ENCODE measurements at regions not wholly inside any gene's neighbourhood (a gene's known extent, or its start where the extent isn't known, plus 50 kb on each side); places are given as distances from the start of the nearest gene placed in this dataset.

- Histone ChIP-seq H3K27me3 (replicated peaks in 1 of 4; ENCODE audit: control insufficient read depth in 3 of 4, extremely low read depth in 1 of 4, insufficient read depth in 3 of 4, low read length in 3 of 4) (no peaks in the 10 kb centered on the region), H2AFZ (ENCODE audit: low read length) (no peak overlapping the region; the same call in 1 of the 2 replicates), H3K36me3 (ENCODE audit: control insufficient read depth in 2 of 4, insufficient read depth in 4 of 4, low read length in 3 of 4) (no peaks in the 10 kb centered on the region), H3K79me1 (ENCODE audit: low read depth, low read length) (no peaks in the 10 kb centered on the region), H3K56ac (replicated peaks; ENCODE audit: insufficient read length, low read depth, low read length) (no peak overlapping the region), H3K23me2 (ENCODE audit: low read depth, low read length) (no peaks in the 10 kb centered on the region), H3K4me1 (replicated peaks in 1 of 4; ENCODE audit: control insufficient read depth in 3 of 4, insufficient read depth in 4 of 4, low read length in 3 of 4) (no peaks in the 10 kb centered on the region), H4K91ac (replicated peaks; ENCODE audit: insufficient read length, low read length) (no peak overlapping the region), H3K9me3 (ENCODE audit: insufficient read depth in 2 of 2, low read depth in 1 of 2, low read length in 1 of 2) (no peaks in the 10 kb centered on the region), H3K14ac (ENCODE audit: insufficient read length) (no peak overlapping the region), H2BK120ac (replicated peaks; ENCODE audit: low read depth, low read length) (no peak overlapping the region), H3K79me2 (ENCODE audit: control insufficient read depth in 1 of 2, insufficient read depth in 2 of 2, low read length in 2 of 2) (no peaks in the 10 kb centered on the region), H4K8ac (ENCODE audit: extremely low read depth, insufficient read depth, low read length) (0 out of 2 replicates have a peak overlapping the region, but pooled peaks have one; percentile 25), H3K4me3 (ENCODE audit: extremely low read depth in 1 of 4, insufficient read depth in 2 of 4, low read depth in 3 of 4, low read length in 4 of 4) (no peak overlapping the region), H2AK5ac (ENCODE audit: low read depth, low read length) (no peak overlapping the region), H2BK5ac (ENCODE audit: low read depth, low read length) (no peak overlapping the region), H3K18ac (ENCODE audit: extremely low read depth, low read length) (no peak overlapping the region), H2BK20ac (ENCODE audit: low read length) (no peak overlapping the region), H2BK15ac (ENCODE audit: low read length) (no peak overlapping the region), H2BK12ac (ENCODE audit: low read depth, low read length) (no peak overlapping the region), H4K5ac (ENCODE audit: insufficient read length, low read depth, low read length) (no peak overlapping the region), H3K9ac (replicated peaks in 1 of 4; ENCODE audit: extremely low read depth in 1 of 4, low read depth in 3 of 4, low read length in 3 of 4) (no peak overlapping the region), H3K23ac (ENCODE audit: insufficient read length) (no peak overlapping the region), H3K4ac (replicated peaks; ENCODE audit: insufficient read length, low read depth, low read length) (no peak overlapping the region), H3K4me2 (ENCODE audit: insufficient read depth in 1 of 2, low read depth in 2 of 2, low read length in 2 of 2) (no peak overlapping the region), H4K20me1 (replicated peaks in 1 of 2; ENCODE audit: control insufficient read depth in 1 of 2, insufficient read depth in 2 of 2, low read length in 2 of 2) (no peaks in the 10 kb centered on the region), H3K27ac (ENCODE audit: low read depth, low read length) (no peak overlapping the region)
- ChIA-PET POLR2A (ENCODE audit: partially characterized antibody) (no interaction called here), CTCF (ENCODE audit: partially characterized antibody) (interaction anchor here (1.2 to 1.5 kb wide), 2 partner anchors 12 to 23 kb away, joined by 4 to 5 read pairs; no protein-coding TSS in a partner anchor)
- no peak for DNase-seq (ENCODE audit: low read depth in 1 of 2, low spot score in 2 of 2)
- no peak for FAIRE-seq
- WGBS, 2 experiments (ENCODE audit: extremely low coverage in 1 of 2, insufficient coverage in 1 of 2, insufficient read length in 1 of 2, insufficient replicate concordance in 2 of 2, low coverage in 1 of 2, low lambda C conversion rate in 2 of 2, missing lambda C conversion rate in 1 of 2): 88% methylated on average over 9 of the region's 9 CpGs; no CpG with 5 or more reads in 1 of the 2 experiments
- TF ChIP-seq TCF12 (IDR thresholded peaks at IDR 0.05; ENCODE audit: low read depth, low read length) (no peak), BRCA1 (IDR thresholded peaks at IDR 0.05; ENCODE audit: low read depth, low read length) (no peak), BCL11A (IDR thresholded peaks at IDR 0.05; ENCODE audit: low read depth in 2 of 2, low read length in 2 of 2) (no peak), E2F6 (IDR thresholded peaks at IDR 0.05) (no peak), HDAC6 (IDR thresholded peaks at IDR 0.05; ENCODE audit: low read depth, low read length) (no peak), FOSL1 (IDR thresholded peaks at IDR 0.05; ENCODE audit: insufficient read depth, low read depth, low read length) (no peak), CTBP2 (IDR thresholded peaks at IDR 0.05; ENCODE audit: borderline replicate concordance, insufficient read depth, insufficient read length, low read length) (no peak), SIN3A (conservative IDR thresholded peaks at IDR 0.05 in 1 of 2, IDR thresholded peaks at IDR 0.05 in 1 of 2; ENCODE audit: low read depth in 1 of 2, low read length in 2 of 2) (no peak), NRF1 (IDR thresholded peaks at IDR 0.05; ENCODE audit: low read depth, low read length) (no peak), CBX5 (IDR thresholded peaks at IDR 0.05; ENCODE audit: low read depth, low read length) (no peak), MAX (IDR thresholded peaks at IDR 0.05) (no peak)
These were observed 261.6 kb upstream of the KYNU start for GRCh38 chr2:142615876-142616275.

Data from H1 (cell line).